Fibroblast of lung (primary cell): ENCODE measurements at regions not wholly inside any gene's neighbourhood (a gene's known extent, or its start where the extent isn't known, plus 50 kb on each side); places are given as distances from the start of the nearest gene placed in this dataset.

Experiments used
- EZH2 ChIP-seq: IDR thresholded peaks from 2 replicates; pipeline ENCODE4 v1.5.1; 2012; ENCODE audit warnings: low read length, control low read depth, mild to moderate bottlenecking; ENCODE audit errors: missing control alignments
- TF ChIP-seq, protein P1 (sequence below), 2 donors: IDR thresholded peaks in 1 of 2; conservative IDR thresholded peaks in 1 of 2; 1 replicate in 1 of 2; 2 replicates in 1 of 2; pipeline ENCODE4 v1.5.1; 2011 to 2012; ENCODE audit warnings: low read length in 2 of 2, control low read depth in 1 of 2, inconsistent platforms in 1 of 2, low read depth in 1 of 2, mild to moderate bottlenecking in 1 of 2

DNA sequence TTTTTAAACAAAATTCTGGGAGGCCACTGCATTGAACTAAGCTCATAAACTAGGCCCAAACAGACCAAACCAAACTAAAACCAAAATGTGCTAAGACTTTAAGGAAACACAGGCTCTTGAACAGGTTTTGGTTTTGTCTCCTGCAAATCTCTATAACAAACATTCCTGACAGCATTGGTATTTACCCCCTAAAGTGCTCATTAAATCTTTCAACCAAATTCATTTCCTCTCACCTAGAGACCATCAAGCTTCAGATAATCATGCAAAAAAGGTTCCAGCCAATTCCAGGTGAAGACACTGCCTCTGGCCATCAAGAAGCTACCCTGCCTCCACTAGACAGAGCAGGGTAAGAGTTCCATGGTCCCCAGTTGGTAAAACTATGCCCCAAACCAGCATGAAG, 951.2 kb upstream of the MIR17HG start:
- TF ChIP-seq EZH2 = no peak
- TF ChIP-seq, protein P1, sequence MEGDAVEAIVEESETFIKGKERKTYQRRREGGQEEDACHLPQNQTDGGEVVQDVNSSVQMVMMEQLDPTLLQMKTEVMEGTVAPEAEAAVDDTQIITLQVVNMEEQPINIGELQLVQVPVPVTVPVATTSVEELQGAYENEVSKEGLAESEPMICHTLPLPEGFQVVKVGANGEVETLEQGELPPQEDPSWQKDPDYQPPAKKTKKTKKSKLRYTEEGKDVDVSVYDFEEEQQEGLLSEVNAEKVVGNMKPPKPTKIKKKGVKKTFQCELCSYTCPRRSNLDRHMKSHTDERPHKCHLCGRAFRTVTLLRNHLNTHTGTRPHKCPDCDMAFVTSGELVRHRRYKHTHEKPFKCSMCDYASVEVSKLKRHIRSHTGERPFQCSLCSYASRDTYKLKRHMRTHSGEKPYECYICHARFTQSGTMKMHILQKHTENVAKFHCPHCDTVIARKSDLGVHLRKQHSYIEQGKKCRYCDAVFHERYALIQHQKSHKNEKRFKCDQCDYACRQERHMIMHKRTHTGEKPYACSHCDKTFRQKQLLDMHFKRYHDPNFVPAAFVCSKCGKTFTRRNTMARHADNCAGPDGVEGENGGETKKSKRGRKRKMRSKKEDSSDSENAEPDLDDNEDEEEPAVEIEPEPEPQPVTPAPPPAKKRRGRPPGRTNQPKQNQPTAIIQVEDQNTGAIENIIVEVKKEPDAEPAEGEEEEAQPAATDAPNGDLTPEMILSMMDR (conservative IDR thresholded peaks at IDR 0.05 in 1 of 2, IDR thresholded peaks at IDR 0.05 in 1 of 2; ENCODE audit: low read depth in 1 of 2, low read length in 2 of 2) = no peak
